BLaER1 treated with 17β-estradiol and CSF1 and Interleukin-3, amounts not matched to agents 10 nM and 100 nM (cell line): ENCODE measurements at regions not wholly inside any gene's neighbourhood (a gene's known extent, or its start where the extent isn't known, plus 50 kb on each side); places are given as distances from the start of the nearest gene placed in this dataset.

Experiments used
- H3K27ac ChIP-seq, 11 experiments: shearing (Covaris generic); formaldehyde crosslinking; 2 replicates each; pipeline ENCODE4 v1.8.1; 2022
- H3K27me3 ChIP-seq, 11 experiments: shearing (Covaris generic); formaldehyde crosslinking; 2 replicates each; pipeline ENCODE4 v1.8.1; 2022
- H3K36me3 ChIP-seq, 11 experiments: shearing (Covaris generic); formaldehyde crosslinking; 2 replicates each; pipeline ENCODE4 v1.8.1; 2022
- H3K4me1 ChIP-seq, 10 experiments: shearing (Covaris generic); formaldehyde crosslinking; 2 replicates each; pipeline ENCODE4 v1.8.1; 2022
- H3K4me2 ChIP-seq, 11 experiments: shearing (Covaris generic); formaldehyde crosslinking; 2 replicates each; pipeline ENCODE4 v1.8.1; 2022
- H3K4me3 ChIP-seq, 10 experiments: shearing (Covaris generic); formaldehyde crosslinking; 2 replicates each; pipeline ENCODE4 v1.8.1; 2022
- H3K9ac ChIP-seq, 11 experiments: shearing (Covaris generic); formaldehyde crosslinking; 2 replicates each; pipeline ENCODE4 v1.8.1; 2022
- H3K9me3 ChIP-seq, 11 experiments: shearing (Covaris generic); formaldehyde crosslinking; replicated peaks in 1 of 11; 2 replicates each; pipeline ENCODE4 v1.8.1; 2022
- H4K20me1 ChIP-seq, 11 experiments: shearing (Covaris generic); formaldehyde crosslinking; 2 replicates each; pipeline ENCODE4 v1.8.1; 2022
- Cebpa-rat ChIP-seq, 11 experiments: shearing (Covaris generic); IDR thresholded peaks; 2 replicates each; pipeline ENCODE4 v1.8.1; 2022

GRCh38 chr3:124107104-124107890 lies 115.4 kb upstream of the ROPN1 start:
- Histone ChIP-seq H3K4me1 (peaks cover 0 to 16% (median 3%) of the 10 kb centered on the region in 10 experiments; a peak in 9 of 20 replicates), H3K4me3 (no peak overlapping the region), H3K9ac (no peak overlapping the region), H3K36me3 (no peaks in the 10 kb centered on the region), H3K27ac (no peak overlapping the region), H3K27me3 (no peaks in the 10 kb centered on the region), H3K4me2 (0 out of 22 replicates have a peak overlapping the region, but pooled peaks of 1 of the 11 experiments have one; percentile 50), H4K20me1 (no peaks in the 10 kb centered on the region), H3K9me3 (peaks cover 0 to 7% (median 0%) of the 10 kb centered on the region in 11 experiments; a peak in 2 of 22 replicates)
- TF ChIP-seq Cebpa-rat (IDR thresholded peaks at IDR 0.05), result no peak

- H3K27me3 ChIP-seq, result no peaks in the 10 kb centered on the region
Measured at GRCh38 chr3:124108446-124108845, 116.5 kb upstream of the ROPN1 start.

GRCh38 chr3:124113485-124113884 lies 121.6 kb upstream of the ROPN1 start:
- no peaks in the 10 kb centered on the region for H4K20me1 ChIP-seq
- TF ChIP-seq Cebpa-rat (IDR thresholded peaks at IDR 0.05), result no peak
- H3K9me3 ChIP-seq, result peaks cover 0 to 4% (median 0%) of the 10 kb centered on the region in 11 experiments; a peak in 1 of 22 replicates
- H3K27ac ChIP-seq, result no peak overlapping the region
- H3K27me3 ChIP-seq, result no peaks in the 10 kb centered on the region
- H3K9ac ChIP-seq, result no peak overlapping the region
- H3K36me3 ChIP-seq, result no peaks in the 10 kb centered on the region
- H3K4me1 ChIP-seq, result peaks cover 0 to 35% (median 18%) of the 10 kb centered on the region in 10 experiments; a peak in 15 of 20 replicates
- H3K4me3 ChIP-seq, result no peak overlapping the region
- no peak overlapping the region for H3K4me2 ChIP-seq

More at GRCh38 chr3:124108446-124108845, 116.5 kb upstream of the ROPN1 start:
- TF ChIP-seq Cebpa-rat (IDR thresholded peaks at IDR 0.05), result no peak
- H3K4me1 ChIP-seq, result peaks cover 0 to 16% (median 3%) of the 10 kb centered on the region in 10 experiments; a peak in 9 of 20 replicates
- H3K9ac ChIP-seq, result no peak overlapping the region
- H3K36me3 ChIP-seq, result no peaks in the 10 kb centered on the region
- H3K27ac ChIP-seq, result no peak overlapping the region
- peaks cover 0 to 7% (median 0%) of the 10 kb centered on the region in 11 experiments; a peak in 2 of 22 replicates for H3K9me3 ChIP-seq
- no peak overlapping the region for H3K4me2 ChIP-seq
- no peak overlapping the region for H3K4me3 ChIP-seq
- no peaks in the 10 kb centered on the region for H4K20me1 ChIP-seq

- Histone ChIP-seq H3K27me3 (no peaks in the 10 kb centered on the region), H3K4me3 (no peak overlapping the region), H3K9ac (no peak overlapping the region), H4K20me1 (no peaks in the 10 kb centered on the region), H3K9me3 (peaks cover 0 to 4% (median 0%) of the 10 kb centered on the region in 11 experiments; a peak in 1 of 22 replicates), H3K4me1 (peaks cover 0 to 35% (median 18%) of the 10 kb centered on the region in 10 experiments; a peak in 15 of 20 replicates), H3K4me2 (peak overlapping the region in 5 of 11 experiments; percentile 36 to 49 (median 44); a peak in 11 of 22 replicates), H3K36me3 (no peaks in the 10 kb centered on the region), H3K27ac (peak overlapping the region in 1 of 11 experiments; percentile 15; a peak in 2 of 22 replicates)
- TF ChIP-seq Cebpa-rat (IDR thresholded peaks at IDR 0.05), result no peak
Measured at GRCh38 chr3:124115279-124115678, 123.4 kb upstream of the ROPN1 start.

GRCh38 chr3:124115956-124116355 lies 124.0 kb upstream of the ROPN1 start:
- Histone ChIP-seq H3K27ac (no peak overlapping the region), H3K4me1 (peaks cover 0 to 35% (median 18%) of the 10 kb centered on the region in 10 experiments; a peak in 15 of 20 replicates)

GRCh38 chr3:124116906-124117305 lies 125.0 kb upstream of the ROPN1 start:
- Histone ChIP-seq H3K27me3 (no peaks in the 10 kb centered on the region), H3K9me3 (no peaks in the 10 kb centered on the region; a peak in 1 of 22 replicates), H3K27ac (no peak overlapping the region), H4K20me1 (no peaks in the 10 kb centered on the region), H3K9ac (no peak overlapping the region), H3K4me3 (no peak overlapping the region), H3K4me2 (peak overlapping the region in 8 of 11 experiments; percentile 4 to 52 (median 30); a peak in 10 of 22 replicates), H3K4me1 (peaks cover 0 to 35% (median 18%) of the 10 kb centered on the region in 10 experiments; a peak in 15 of 20 replicates), H3K36me3 (no peaks in the 10 kb centered on the region)
- no peak for TF ChIP-seq Cebpa-rat (IDR thresholded peaks at IDR 0.05)

More at GRCh38 chr3:124115956-124116355, 124.0 kb upstream of the ROPN1 start:
- TF ChIP-seq Cebpa-rat (IDR thresholded peaks at IDR 0.05), result no peak
- Histone ChIP-seq H3K4me2 (no peak overlapping the region; a peak in 1 of 22 replicates), H3K27me3 (no peaks in the 10 kb centered on the region), H4K20me1 (no peaks in the 10 kb centered on the region), H3K36me3 (no peaks in the 10 kb centered on the region), H3K9me3 (no peaks in the 10 kb centered on the region; a peak in 1 of 22 replicates), H3K4me3 (no peak overlapping the region), H3K9ac (no peak overlapping the region)

- Histone ChIP-seq H3K27ac (no peak overlapping the region), H4K20me1 (no peaks in the 10 kb centered on the region), H3K9ac (no peak overlapping the region), H3K9me3 (no peaks in the 10 kb centered on the region), H3K4me2 (peak overlapping the region in 6 of 11 experiments; percentile 22 to 62 (median 50); a peak in 9 of 22 replicates), H3K36me3 (no peaks in the 10 kb centered on the region), H3K27me3 (no peaks in the 10 kb centered on the region), H3K4me1 (peaks cover 0 to 35% (median 18%) of the 10 kb centered on the region in 10 experiments; a peak in 15 of 20 replicates), H3K4me3 (no peak overlapping the region)
- no peak for TF ChIP-seq Cebpa-rat (IDR thresholded peaks at IDR 0.05)
Measured at GRCh38 chr3:124117486-124117885, 125.6 kb upstream of the ROPN1 start.

- no peak for TF ChIP-seq Cebpa-rat (IDR thresholded peaks at IDR 0.05)
- Histone ChIP-seq H3K9ac (no peak overlapping the region), H4K20me1 (no peaks in the 10 kb centered on the region), H3K27ac (no peak overlapping the region), H3K4me3 (no peak overlapping the region), H3K4me2 (peak overlapping the region in 3 of 11 experiments; percentile 49 to 62 (median 52); a peak in 3 of 22 replicates), H3K27me3 (no peaks in the 10 kb centered on the region), H3K9me3 (no peaks in the 10 kb centered on the region), H3K36me3 (no peaks in the 10 kb centered on the region), H3K4me1 (peaks cover 0 to 35% (median 18%) of the 10 kb centered on the region in 10 experiments; a peak in 15 of 20 replicates)
Measured at GRCh38 chr3:124118397-124118796, 126.5 kb upstream of the ROPN1 start.

- Histone ChIP-seq H3K9me3 (no peaks in the 10 kb centered on the region), H3K27me3 (no peaks in the 10 kb centered on the region), H3K4me2 (no peak overlapping the region), H3K4me3 (no peak overlapping the region), H3K4me1 (peaks cover 0 to 35% (median 18%) of the 10 kb centered on the region in 10 experiments; a peak in 15 of 20 replicates), H3K36me3 (no peaks in the 10 kb centered on the region), H3K9ac (no peak overlapping the region), H4K20me1 (no peaks in the 10 kb centered on the region), H3K27ac (no peak overlapping the region)
- TF ChIP-seq Cebpa-rat (IDR thresholded peaks at IDR 0.05), result no peak
Measured at GRCh38 chr3:124119056-124119716, 127.3 kb upstream of the ROPN1 start.
